IMR-90 (cell line): ENCODE measurements at regions not wholly inside any gene's neighbourhood (a gene's known extent, or its start where the extent isn't known, plus 50 kb on each side); places are given as distances from the start of the nearest gene placed in this dataset.

Source experiments
- ATAC-seq: fragments of 200-7000 bp; cut with Tn5 transposase; 2 replicates; pipeline ENCODE4 v1.9.1; 2020; ENCODE audit warnings: low read depth, mild to moderate bottlenecking, moderate library complexity
- BruUV-seq: library from RNA; stranded (reverse); fragments of 400-500 nt; replicated peaks from 2 replicates; lab custom pipeline; 2021; lab: Mats Ljungman, UMichigan
- CTCF ChIA-PET: fragments of 300-600 bp; formaldehyde crosslinking; extraction: SDS; loops from one replicate; lab custom pipeline; 2021; ENCODE audit warnings: antibody characterized with exemption; lab: Yijun Ruan, JAX
- POLR2A ChIA-PET: fragments of 300-600 bp; sonication (Branson Sonifier 250); formaldehyde crosslinking; loops from one replicate; lab custom pipeline; 2022; ENCODE audit warnings: antibody characterized with exemption; ENCODE audit not compliant: unreplicated experiment; lab: Charles Lee
- DNase-seq: peaks from one replicate; pipeline ENCODE4 v3.0.0; 2013
- H2AFZ ChIP-seq: replicated peaks from 2 replicates; pipeline ENCODE3; 2013; ENCODE audit warnings: low read length, mild to moderate bottlenecking; ENCODE audit not compliant: poor library complexity
- H2AK5ac ChIP-seq: 2 replicates; pipeline ENCODE4 v1.6.1; 2013; ENCODE audit warnings: low read depth, low read length, inconsistent platforms
- H2AK9ac ChIP-seq: replicated peaks from 2 replicates; pipeline ENCODE3; 2013; ENCODE audit warnings: mild to moderate bottlenecking, low read depth, low read length, moderate library complexity; ENCODE audit not compliant: poor library complexity
- H2BK120ac ChIP-seq: 2 replicates; pipeline ENCODE4 v1.6.1; 2013; ENCODE audit warnings: low read depth, low read length, inconsistent platforms
- H2BK15ac ChIP-seq: 3 replicates; pipeline ENCODE4 v1.6.1; 2013; ENCODE audit warnings: low read depth, low read length, inconsistent platforms
- H2BK20ac ChIP-seq: 2 replicates; pipeline ENCODE4 v1.6.1; 2013; ENCODE audit warnings: low read depth, mild to moderate bottlenecking, inconsistent platforms, low read length, moderate library complexity
- H2BK5ac ChIP-seq: 2 replicates; pipeline ENCODE4 v1.6.1; 2013; ENCODE audit warnings: mild to moderate bottlenecking, low read depth, low read length, inconsistent platforms; ENCODE audit not compliant: poor library complexity, severe bottlenecking
- H3K14ac ChIP-seq: replicated peaks from 2 replicates; pipeline ENCODE4 v1.6.1; 2013; ENCODE audit warnings: low read depth, low read length, inconsistent platforms
- H3K18ac ChIP-seq: 2 replicates; pipeline ENCODE4 v1.6.1; 2013; ENCODE audit warnings: low read depth, low read length, control low read depth
- H3K23ac ChIP-seq: 2 replicates; pipeline ENCODE4 v1.6.1; 2013; ENCODE audit warnings: low read depth, low read length, inconsistent platforms
- H3K27ac ChIP-seq: 2 replicates; pipeline ENCODE4 v1.5.1; 2013; ENCODE audit warnings: mild to moderate bottlenecking, control low read depth, low read length; ENCODE audit not compliant: insufficient read depth
- H3K27me3 ChIP-seq: 2 replicates; pipeline ENCODE4 v1.6.1; 2013; ENCODE audit warnings: low read length; ENCODE audit not compliant: control insufficient read depth, insufficient read depth
- H3K36me3 ChIP-seq: 2 replicates; pipeline ENCODE4 v1.6.1; 2013; ENCODE audit warnings: low read length, mixed read lengths; ENCODE audit not compliant: control insufficient read depth, insufficient read depth
- H3K4ac ChIP-seq: 2 replicates; pipeline ENCODE4 v1.6.1; 2013; ENCODE audit warnings: low read depth, low read length, inconsistent platforms
- H3K4me1 ChIP-seq: 2 replicates; pipeline ENCODE4 v1.6.1; 2013; ENCODE audit warnings: low read length, mixed read lengths; ENCODE audit not compliant: control insufficient read depth, insufficient read depth
- H3K4me2 ChIP-seq: 2 replicates; pipeline ENCODE4 v1.6.1; 2013; ENCODE audit warnings: low read depth, mild to moderate bottlenecking, control low read depth, low read length, moderate library complexity
- H3K4me3 ChIP-seq: 2 replicates; pipeline ENCODE4 v1.5.1; 2013; ENCODE audit warnings: low read depth, mild to moderate bottlenecking, control low read depth, low read length, moderate library complexity; ENCODE audit not compliant: insufficient read depth
- H3K56ac ChIP-seq: 2 replicates; pipeline ENCODE4 v1.6.1; 2013; ENCODE audit warnings: low read length, inconsistent platforms; ENCODE audit not compliant: insufficient read depth; ENCODE audit errors: extremely low read depth
- H3K79me1 ChIP-seq, 2 experiments: 2 replicates each; pipeline ENCODE4 v1.6.1; 2013; ENCODE audit warnings: low read length in 2 of 2, inconsistent platforms in 1 of 2, low read depth in 1 of 2
- H3K9ac ChIP-seq: 2 replicates; pipeline ENCODE4 v1.6.1; 2013; ENCODE audit warnings: low read depth, low read length, control low read depth
- H3K9me1 ChIP-seq: 2 replicates; pipeline ENCODE4 v1.6.1; 2013; ENCODE audit warnings: low read length, inconsistent platforms; ENCODE audit not compliant: insufficient read depth
- H3K9me3 ChIP-seq: 2 replicates; pipeline ENCODE4 v1.6.1; 2013; ENCODE audit warnings: low read length; ENCODE audit not compliant: control insufficient read depth, insufficient read depth
- H4K20me1 ChIP-seq: 2 replicates; pipeline ENCODE4 v1.6.1; 2013; ENCODE audit warnings: low read length, inconsistent platforms; ENCODE audit not compliant: insufficient read depth
- H4K5ac ChIP-seq: 2 replicates; pipeline ENCODE4 v1.6.1; 2013; ENCODE audit warnings: mild to moderate bottlenecking, low read depth, low read length, control low read depth
- H4K8ac ChIP-seq, 2 experiments: 2 replicates each; pipeline ENCODE4 v1.6.1; 2013; ENCODE audit warnings: low read depth in 2 of 2, low read length in 2 of 2, control low read depth in 1 of 2, inconsistent platforms in 1 of 2
- H4K91ac ChIP-seq: 2 replicates; pipeline ENCODE4 v1.6.1; 2013; ENCODE audit warnings: low read depth, low read length, inconsistent platforms; ENCODE audit not compliant: insufficient read depth
- CEBPB ChIP-seq: IDR thresholded peaks from 2 replicates; pipeline ENCODE4 v1.6.1; 2012; ENCODE audit warnings: low read depth, low read length, improper control_type of control experiment
- MAFK ChIP-seq: IDR thresholded peaks from 2 replicates; pipeline ENCODE4 v1.6.1; 2012; ENCODE audit warnings: low read depth, low read length, improper control_type of control experiment
- MAZ ChIP-seq: IDR thresholded peaks from 2 replicates; pipeline ENCODE4 v1.6.1; 2012; ENCODE audit warnings: low read depth, mild to moderate bottlenecking, low read length, improper control_type of control experiment, moderate library complexity, borderline replicate concordance
- USF2 ChIP-seq: fragments of 150-350 bp; IDR thresholded peaks from 2 replicates; pipeline ENCODE4 v1.6.1; 2017; ENCODE audit warnings: mild to moderate bottlenecking, antibody characterized with exemption, low read length, low read depth
- WGBS, 2 experiments: methylation state at CpG; one replicate each; pipeline versions ENCODE4 v1.1.5 to v1.1.7; 2013; ENCODE audit warnings: missing lambda C conversion rate in 2 of 2; ENCODE audit not compliant: insufficient read length in 1 of 2; ENCODE audit errors: extremely low coverage in 2 of 2; 5-methylcytosine and 5-hydroxymethylcytosine counted together
- dilution Hi-C: fragments of 300-500 bp; cut with HindIII; formaldehyde crosslinking; loops from one replicate; pipeline ENCODE4 v1.14.3; 2018; ENCODE audit warnings: low sequenced_read_pairs; ENCODE audit not compliant: unreplicated experiment
- in situ Hi-C: fragments of 300-500 bp; cut with MboI; formaldehyde crosslinking; loops from 3 replicates; pipeline ENCODE4 v1.14.3; 2019; ENCODE audit warnings: low sequenced_read_pairs, inconsistent platforms, mixed read lengths
- intact Hi-C: fragments of 100-400 bp; cut with micrococcal nuclease; formaldehyde crosslinking; loops from 2 replicates; pipeline ENCODE4 v1.10.0; 2022

- CTCF ChIA-PET: interaction anchor here (1.2 to 1.5 kb wide), 2 partner anchors 14 to 182 kb away, joined by 4 read pairs; no protein-coding TSS in a partner anchor
These were observed 176.9 kb upstream of the FN1 start for GRCh38 chr2:215612786-215613185.

More at GRCh38 chr2:215612786-215613185, 176.9 kb upstream of the FN1 start:
- Histone ChIP-seq H3K4me2 (no peak overlapping the region; the same call in 1 of the 2 replicates), H3K36me3 (no peaks in the 10 kb centered on the region), H2AK5ac (no peak overlapping the region), H2AFZ (no peak overlapping the region), H3K27ac (peak overlapping the region; percentile 91), H4K20me1 (no peaks in the 10 kb centered on the region), H3K4me1 (peaks cover 12% of the 10 kb centered on the region), H3K14ac (peak overlapping the region; percentile 69), H3K4ac (peak overlapping the region; percentile 82), H3K9me1 (peaks cover 4% of the 10 kb centered on the region), H3K79me1 (no peaks in the 10 kb centered on the region), H4K5ac (peak overlapping the region; percentile 73; the same call in 1 of the 2 replicates), H3K4me3 (no peak overlapping the region), H2BK15ac (peak overlapping the region; percentile 96; the same call in 2 of the 3 replicates), H4K8ac (peak overlapping the region; percentile 76 to 77; a peak in 3 of 4 replicates), H2BK120ac (peak overlapping the region; percentile 95), H2BK20ac (peak overlapping the region; percentile 62), H2BK5ac (peak overlapping the region; percentile 77), H2AK9ac (no peak overlapping the region), H3K18ac (peak overlapping the region; percentile 85), H3K23ac (peak overlapping the region; percentile 49; the same call in 1 of the 2 replicates), H3K56ac (peak overlapping the region; percentile 53; the same call in 1 of the 2 replicates), H3K27me3 (no peaks in the 10 kb centered on the region), H4K91ac (peak overlapping the region; percentile 85), H3K9ac (0 out of 2 replicates have a peak overlapping the region, but pooled peaks have one; percentile 19), H3K9me3 (no peaks in the 10 kb centered on the region)
- BruUV-seq: no TSS peak
- in situ Hi-C loops (no loop called here), dilution Hi-C loops (no loop called here), intact Hi-C loops (no loop called here)
- POLR2A ChIA-PET: interaction anchor here (0.6 kb wide), 1 partner anchor 102 kb away, joined by 8 read pairs; no protein-coding TSS in a partner anchor
- DNase-seq: peak; percentile 91
- 86% methylated on average over 1 of the region's 2 CpGs; no CpG with 5 or more reads in 1 of the 2 experiments for WGBS, 2 experiments
- no peak for TF ChIP-seq MAZ
- no peak for TF ChIP-seq USF2
- TF ChIP-seq CEBPB: peak; percentile 92
- TF ChIP-seq MAFK: peak; percentile 43
- ATAC-seq: peak; percentile 50
